ENCODE measurements at regions not wholly inside any gene's neighbourhood (a gene's known extent, or its start where the extent isn't known, plus 50 kb on each side); places are given as distances from the start of the nearest gene placed in this dataset.

GRCh38 chr20:37598100-37598543 lies 70.4 kb upstream of the BLCAP start:
- no peak for DNase-seq (ENCODE audit: low read depth)

- no peak for DNase-seq (ENCODE audit: low read depth)
Observed at GRCh38 chr20:37596890-37597536, 69.3 kb upstream of the BLCAP start.

DNA sequence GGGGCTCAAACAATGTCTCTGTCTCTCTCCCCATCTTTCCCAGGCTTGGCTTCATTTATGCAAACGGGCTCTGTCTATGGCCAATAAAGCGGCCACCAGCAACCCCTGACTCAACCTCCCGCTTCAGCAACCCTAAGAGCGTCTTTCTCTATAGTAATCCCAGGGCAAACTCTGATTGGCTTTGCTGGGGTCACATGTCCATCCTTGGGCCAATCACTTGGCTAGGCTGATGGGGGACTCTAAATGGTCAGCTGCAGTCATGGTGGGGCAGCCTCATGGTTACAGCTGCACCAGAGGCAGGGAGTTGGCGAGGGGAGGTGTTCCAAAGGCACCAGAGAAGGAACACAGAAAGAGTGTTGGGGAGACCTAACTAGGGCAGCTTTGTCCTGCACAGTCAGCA lies 68.5 kb upstream of the BLCAP start:
- DNase-seq (ENCODE audit: low read depth): no peak

- no peak for DNase-seq (ENCODE audit: low read depth)
Observed at GRCh38 chr20:37593710-37594109, 66.0 kb upstream of the BLCAP start.

- no peak for DNase-seq (ENCODE audit: low read depth)
Observed at GRCh38 chr20:37590938-37591490, 63.3 kb upstream of the BLCAP start.

DNA sequence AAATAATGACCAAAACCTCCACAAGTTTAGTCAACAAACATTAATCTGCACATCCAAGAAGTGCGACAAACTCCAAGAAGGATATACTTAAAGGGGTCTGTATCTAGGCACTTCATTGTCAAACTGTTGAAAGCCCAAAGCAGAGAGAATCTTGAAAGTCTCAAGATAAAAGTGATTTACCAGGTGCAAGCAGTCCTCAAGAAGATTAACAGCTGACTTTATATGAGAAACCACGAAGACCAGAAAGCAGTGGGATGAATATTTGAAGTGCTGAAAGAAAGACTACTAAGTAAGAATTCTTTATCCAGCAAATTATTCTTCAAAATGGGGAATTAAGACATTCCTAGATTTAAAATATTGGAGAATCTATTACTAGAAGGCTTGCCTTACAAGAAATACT lies 58.4 kb upstream of the BLCAP start:
- no peak for DNase-seq (ENCODE audit: low read depth)

DNA sequence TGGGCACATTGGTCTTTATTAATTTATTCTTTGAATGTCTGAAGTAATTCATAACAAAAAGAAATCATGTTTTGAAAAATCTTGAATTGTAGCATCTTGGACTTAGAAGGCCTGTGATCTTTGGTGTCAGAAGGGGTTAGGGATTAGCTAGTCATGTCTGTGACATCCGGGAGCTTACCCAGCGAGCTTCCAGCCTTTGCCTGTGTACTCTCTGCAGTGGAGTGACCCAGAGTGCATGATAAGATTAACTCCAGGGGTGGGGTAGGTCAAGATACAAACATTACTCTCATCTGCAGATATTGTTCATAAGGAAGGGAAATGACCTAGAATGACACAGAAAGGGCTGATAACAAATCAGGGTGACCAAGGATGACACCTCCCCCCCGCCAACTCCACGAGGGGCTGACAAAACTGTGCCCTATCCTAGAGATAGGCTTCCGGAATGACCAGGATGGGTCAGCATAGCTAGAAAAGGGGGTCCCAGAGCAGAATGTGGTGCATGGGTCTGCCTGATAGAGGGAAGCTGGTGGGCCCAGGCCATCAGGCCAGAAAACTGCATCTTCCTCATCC lies 56.6 kb upstream of the BLCAP start:
- DNase-seq (ENCODE audit: low read depth): no peak

- no peak for DNase-seq (ENCODE audit: low read depth)
Observed at GRCh38 chr20:37581246-37581645, 53.6 kb upstream of the BLCAP start.

DNA sequence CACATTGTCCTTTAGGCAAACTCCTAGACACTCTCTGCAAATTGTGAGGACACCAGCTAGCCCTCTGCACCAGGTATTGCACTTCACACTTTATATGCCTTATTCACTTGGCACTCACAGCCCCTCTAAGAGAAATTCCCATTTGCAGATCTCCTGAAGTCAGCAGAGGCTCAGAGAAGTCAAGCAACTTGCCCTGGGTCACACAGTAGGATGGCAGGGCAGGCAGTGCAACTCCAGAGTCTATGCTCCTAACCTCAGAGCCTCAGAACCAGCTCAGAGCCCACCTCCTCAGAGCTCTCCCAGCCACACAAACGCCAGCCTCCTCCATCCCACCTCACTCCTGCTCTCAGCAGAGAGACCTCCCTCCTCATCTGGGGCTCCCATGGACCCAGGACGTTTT lies 52.4 kb upstream of the BLCAP start:
- no peak for DNase-seq (ENCODE audit: low read depth)

- DNase-seq (ENCODE audit: low read depth): no peak
Observed at GRCh38 chr20:37579106-37579505, 51.4 kb upstream of the BLCAP start.

DNA sequence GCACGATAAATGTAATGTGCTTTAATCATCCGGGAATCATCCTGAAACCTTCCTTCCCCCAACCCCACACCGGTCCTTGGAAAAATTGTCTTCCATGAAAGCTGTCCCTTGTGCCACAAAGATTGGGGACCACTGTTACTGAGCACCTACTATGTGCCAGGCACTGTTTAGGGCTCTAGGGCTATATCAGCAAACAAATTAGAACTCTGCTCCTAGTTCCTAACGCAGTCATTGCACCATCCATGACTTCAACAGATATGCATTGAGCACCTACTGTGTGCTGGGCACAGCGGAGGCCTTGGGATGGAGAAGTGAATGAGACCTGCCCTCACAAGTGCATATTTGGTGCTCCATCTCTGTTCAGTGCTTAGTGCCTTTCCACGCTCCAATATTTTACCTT lies 50.3 kb upstream of the BLCAP start:
- DNase-seq (ENCODE audit: low read depth): no peak
